ENCODE measurements at regions not wholly inside any gene's neighbourhood (a gene's known extent, or its start where the extent isn't known, plus 50 kb on each side); places are given as distances from the start of the nearest gene placed in this dataset.

DNA sequence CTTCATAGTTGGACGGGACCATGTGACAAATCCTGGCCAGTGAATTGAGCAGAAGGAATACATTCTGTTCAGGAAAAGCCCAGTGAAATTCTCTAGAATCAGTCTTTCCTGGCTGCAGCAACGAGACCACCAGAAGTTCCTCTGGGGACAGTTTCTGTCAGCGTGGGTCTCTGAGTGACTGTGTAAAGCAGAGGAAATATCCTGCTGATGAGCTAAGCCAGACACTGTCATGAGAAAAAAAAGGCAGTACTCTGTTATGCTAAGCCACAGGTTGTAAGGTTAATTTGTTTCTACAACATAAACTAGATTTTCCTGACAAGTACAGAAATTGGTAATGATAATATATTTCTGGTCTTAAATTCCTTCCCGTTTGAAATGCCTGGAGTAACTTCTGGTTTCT lies 664.4 kb downstream of the LMO4 start:
- H3K4me3 ChIP-seq (ENCODE audit: low read depth, low read length, poor library complexity, severe bottlenecking), result no peak overlapping the region
- ChIA-PET CTCF (no interaction called here), POLR2A (ENCODE audit: low non-redundant PET) (interaction anchor here (0.5 kb wide), 1 partner anchor 17 kb away, joined by 6 read pairs; no protein-coding TSS in a partner anchor)
- peak; percentile 44 for DNase-seq (ENCODE audit: low spot score)
- H3K36me3 ChIP-seq (ENCODE audit: insufficient read depth, low read length, poor library complexity, severe bottlenecking), result no peaks in the 10 kb centered on the region
- no peaks in the 10 kb centered on the region for H3K9me3 ChIP-seq (ENCODE audit: low read depth, low read length, poor library complexity, severe bottlenecking)
- no peak for TF ChIP-seq EZH2 (IDR thresholded peaks at IDR 0.05; ENCODE audit: borderline replicate concordance, low read depth, low read length, poor library complexity, severe bottlenecking)
- TF ChIP-seq, protein P1, sequence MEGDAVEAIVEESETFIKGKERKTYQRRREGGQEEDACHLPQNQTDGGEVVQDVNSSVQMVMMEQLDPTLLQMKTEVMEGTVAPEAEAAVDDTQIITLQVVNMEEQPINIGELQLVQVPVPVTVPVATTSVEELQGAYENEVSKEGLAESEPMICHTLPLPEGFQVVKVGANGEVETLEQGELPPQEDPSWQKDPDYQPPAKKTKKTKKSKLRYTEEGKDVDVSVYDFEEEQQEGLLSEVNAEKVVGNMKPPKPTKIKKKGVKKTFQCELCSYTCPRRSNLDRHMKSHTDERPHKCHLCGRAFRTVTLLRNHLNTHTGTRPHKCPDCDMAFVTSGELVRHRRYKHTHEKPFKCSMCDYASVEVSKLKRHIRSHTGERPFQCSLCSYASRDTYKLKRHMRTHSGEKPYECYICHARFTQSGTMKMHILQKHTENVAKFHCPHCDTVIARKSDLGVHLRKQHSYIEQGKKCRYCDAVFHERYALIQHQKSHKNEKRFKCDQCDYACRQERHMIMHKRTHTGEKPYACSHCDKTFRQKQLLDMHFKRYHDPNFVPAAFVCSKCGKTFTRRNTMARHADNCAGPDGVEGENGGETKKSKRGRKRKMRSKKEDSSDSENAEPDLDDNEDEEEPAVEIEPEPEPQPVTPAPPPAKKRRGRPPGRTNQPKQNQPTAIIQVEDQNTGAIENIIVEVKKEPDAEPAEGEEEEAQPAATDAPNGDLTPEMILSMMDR (conservative IDR thresholded peaks at IDR 0.05; ENCODE audit: low read depth, low read length), result no peak
- H3K27me3 ChIP-seq (replicated peaks; ENCODE audit: insufficient read depth, low read depth, low read length, poor library complexity), result no peaks in the 10 kb centered on the region
- no TSS peak for BruUV-seq (replicated peaks)
- intact Hi-C loops (cut with micrococcal nuclease; ENCODE audit: unreplicated experiment), result no loop called here
- peaks cover 2% of the 10 kb centered on the region for H3K4me1 ChIP-seq (ENCODE audit: insufficient read depth, low read length, poor library complexity, severe bottlenecking)
- no peak overlapping the region for H3K27ac ChIP-seq (ENCODE audit: low read depth, low read length, poor library complexity, severe bottlenecking)

DNA sequence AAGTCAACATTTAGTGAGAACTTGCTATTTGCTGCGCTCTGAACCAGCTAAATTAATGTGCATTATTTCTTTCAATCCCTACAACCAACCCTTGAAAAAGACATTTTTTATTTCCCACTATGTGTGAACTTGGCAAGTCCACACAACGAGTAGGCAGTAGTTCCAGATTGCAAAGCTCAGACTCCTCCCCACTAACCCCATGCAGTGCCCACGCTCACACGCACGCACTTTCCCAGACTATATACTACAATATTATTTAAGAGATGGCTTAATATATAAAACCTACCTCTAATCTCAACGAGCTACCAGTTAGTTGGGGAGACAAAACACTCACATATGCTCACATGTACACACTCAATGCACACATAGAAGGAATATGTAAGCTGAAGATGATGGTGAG lies 671.2 kb downstream of the LMO4 start:
- Histone ChIP-seq H3K27me3 (replicated peaks; ENCODE audit: insufficient read depth, low read depth, low read length, poor library complexity) (no peaks in the 10 kb centered on the region), H3K4me1 (ENCODE audit: insufficient read depth, low read length, poor library complexity, severe bottlenecking) (no peaks in the 10 kb centered on the region), H3K27ac (ENCODE audit: low read depth, low read length, poor library complexity, severe bottlenecking) (no peak overlapping the region), H3K9me3 (ENCODE audit: low read depth, low read length, poor library complexity, severe bottlenecking) (no peaks in the 10 kb centered on the region), H3K4me3 (ENCODE audit: low read depth, low read length, poor library complexity, severe bottlenecking) (no peak overlapping the region), H3K36me3 (ENCODE audit: insufficient read depth, low read length, poor library complexity, severe bottlenecking) (no peaks in the 10 kb centered on the region)
- no peak for TF ChIP-seq EZH2 (IDR thresholded peaks at IDR 0.05; ENCODE audit: borderline replicate concordance, low read depth, low read length, poor library complexity, severe bottlenecking)
- TF ChIP-seq, protein P1 (conservative IDR thresholded peaks at IDR 0.05; ENCODE audit: low read depth, low read length), result no peak
- ChIA-PET POLR2A (ENCODE audit: low non-redundant PET) (no interaction called here), CTCF (no interaction called here)
- no TSS peak for BruUV-seq (replicated peaks)
- no peak for DNase-seq (ENCODE audit: low spot score)
- intact Hi-C loops (cut with micrococcal nuclease; ENCODE audit: unreplicated experiment), result no loop called here

DNA sequence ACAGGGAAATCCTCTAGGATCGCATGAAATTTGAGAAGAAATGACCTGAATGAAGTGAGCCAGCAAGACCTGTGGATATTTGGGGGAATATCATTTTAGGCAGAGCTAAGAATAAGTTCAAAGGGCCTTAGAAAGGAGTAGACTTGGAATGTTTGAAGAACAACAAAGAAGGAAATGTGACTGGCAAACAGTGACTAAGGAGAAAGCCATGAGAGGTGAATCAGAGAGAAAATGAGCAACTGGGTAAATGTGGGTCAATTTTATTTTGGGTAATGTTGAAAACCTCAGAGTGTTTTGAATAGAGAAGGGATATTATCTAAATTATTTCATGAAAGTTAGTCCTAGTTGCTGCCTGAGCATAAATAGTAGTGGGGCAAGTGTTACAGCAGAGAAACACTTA lies 672.8 kb downstream of the LMO4 start:
- no peak overlapping the region for H3K4me3 ChIP-seq (ENCODE audit: low read depth, low read length, poor library complexity, severe bottlenecking)
- no peaks in the 10 kb centered on the region for H3K27me3 ChIP-seq (replicated peaks; ENCODE audit: insufficient read depth, low read depth, low read length, poor library complexity)
- ChIA-PET POLR2A (ENCODE audit: low non-redundant PET) (no interaction called here), CTCF (no interaction called here)
- H3K36me3 ChIP-seq (ENCODE audit: insufficient read depth, low read length, poor library complexity, severe bottlenecking), result no peaks in the 10 kb centered on the region
- no peaks in the 10 kb centered on the region for H3K4me1 ChIP-seq (ENCODE audit: insufficient read depth, low read length, poor library complexity, severe bottlenecking)
- BruUV-seq (replicated peaks), result no TSS peak
- intact Hi-C loops (cut with micrococcal nuclease; ENCODE audit: unreplicated experiment), result no loop called here
- DNase-seq (ENCODE audit: low spot score), result no peak
- TF ChIP-seq EZH2 (IDR thresholded peaks at IDR 0.05; ENCODE audit: borderline replicate concordance, low read depth, low read length, poor library complexity, severe bottlenecking), result no peak
- TF ChIP-seq, protein P1 (conservative IDR thresholded peaks at IDR 0.05; ENCODE audit: low read depth, low read length), result no peak
- H3K27ac ChIP-seq (ENCODE audit: low read depth, low read length, poor library complexity, severe bottlenecking), result no peak overlapping the region
- no peaks in the 10 kb centered on the region for H3K9me3 ChIP-seq (ENCODE audit: low read depth, low read length, poor library complexity, severe bottlenecking)

All from A673 (cell line).